Fibroblast of pulmonary artery (primary cell): ENCODE measurements at regions not wholly inside any gene's neighbourhood (a gene's known extent, or its start where the extent isn't known, plus 50 kb on each side); places are given as distances from the start of the nearest gene placed in this dataset.

Experiments
- DNase-seq: peaks from one replicate; pipeline ENCODE4 v3.0.0-alpha.2; 2010; ENCODE audit warnings: low read depth
- H3K4me3 ChIP-seq: replicated peaks from 2 replicates; pipeline ENCODE4 v1.5.1; 2011; ENCODE audit warnings: low read depth, mild to moderate bottlenecking, control low read depth, low read length, moderate library complexity
- TF ChIP-seq, protein P1 (sequence below): IDR thresholded peaks from 2 replicates; pipeline ENCODE4 v1.5.1; 2011; ENCODE audit warnings: mild to moderate bottlenecking, control low read depth, low read length, inconsistent platforms; ENCODE audit errors: missing control alignments

DNA sequence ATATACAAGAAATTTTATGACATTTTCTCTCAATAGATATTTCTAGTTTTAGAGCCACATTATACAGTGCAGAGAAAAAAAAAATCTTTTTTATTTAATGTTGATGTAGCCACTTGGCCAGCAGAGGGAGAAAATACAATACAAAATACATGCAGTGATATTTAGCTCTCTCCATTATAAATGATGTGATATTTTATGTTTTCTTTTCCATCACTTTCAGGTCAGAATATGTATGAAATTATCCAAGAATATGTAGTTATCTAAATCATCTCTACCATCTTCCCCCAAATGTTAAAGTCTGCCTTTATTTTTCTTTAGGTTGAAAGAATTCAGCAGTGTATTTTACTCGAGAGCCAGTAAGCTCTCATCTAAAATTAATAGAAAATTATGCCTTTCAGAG lies 533.6 kb upstream of the FSHR start:
- H3K4me3 ChIP-seq, result no peak overlapping the region
- DNase-seq, result peak; percentile 11
- TF ChIP-seq, protein P1, sequence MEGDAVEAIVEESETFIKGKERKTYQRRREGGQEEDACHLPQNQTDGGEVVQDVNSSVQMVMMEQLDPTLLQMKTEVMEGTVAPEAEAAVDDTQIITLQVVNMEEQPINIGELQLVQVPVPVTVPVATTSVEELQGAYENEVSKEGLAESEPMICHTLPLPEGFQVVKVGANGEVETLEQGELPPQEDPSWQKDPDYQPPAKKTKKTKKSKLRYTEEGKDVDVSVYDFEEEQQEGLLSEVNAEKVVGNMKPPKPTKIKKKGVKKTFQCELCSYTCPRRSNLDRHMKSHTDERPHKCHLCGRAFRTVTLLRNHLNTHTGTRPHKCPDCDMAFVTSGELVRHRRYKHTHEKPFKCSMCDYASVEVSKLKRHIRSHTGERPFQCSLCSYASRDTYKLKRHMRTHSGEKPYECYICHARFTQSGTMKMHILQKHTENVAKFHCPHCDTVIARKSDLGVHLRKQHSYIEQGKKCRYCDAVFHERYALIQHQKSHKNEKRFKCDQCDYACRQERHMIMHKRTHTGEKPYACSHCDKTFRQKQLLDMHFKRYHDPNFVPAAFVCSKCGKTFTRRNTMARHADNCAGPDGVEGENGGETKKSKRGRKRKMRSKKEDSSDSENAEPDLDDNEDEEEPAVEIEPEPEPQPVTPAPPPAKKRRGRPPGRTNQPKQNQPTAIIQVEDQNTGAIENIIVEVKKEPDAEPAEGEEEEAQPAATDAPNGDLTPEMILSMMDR, result peak; percentile 40

DNA sequence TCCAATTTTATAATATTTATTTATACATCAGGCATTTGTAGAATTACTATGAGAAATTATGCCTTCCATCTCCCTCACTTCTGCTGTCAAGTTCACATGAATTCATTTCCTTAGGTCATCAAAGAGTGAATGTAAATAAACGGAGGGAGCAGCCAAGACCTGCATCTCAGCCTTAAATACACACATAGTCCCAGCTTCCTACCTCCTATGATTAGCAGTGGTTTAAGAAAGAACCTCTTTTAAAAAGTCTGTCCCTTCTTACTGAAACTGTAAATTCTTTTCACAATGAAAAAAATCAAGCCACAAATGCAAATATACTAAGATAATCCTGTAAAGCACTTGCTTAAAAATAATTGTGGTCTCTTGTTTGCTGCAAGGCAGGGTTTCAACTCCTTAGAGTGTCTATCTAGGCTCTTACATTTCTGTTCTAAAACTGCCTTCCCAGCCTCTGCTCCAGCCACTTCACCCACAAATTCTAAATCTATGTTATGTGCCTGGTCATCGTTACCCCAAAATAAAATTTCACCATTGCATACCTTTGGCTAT lies 532.7 kb upstream of the FSHR start:
- no peak overlapping the region for H3K4me3 ChIP-seq
- DNase-seq, result no peak
- TF ChIP-seq, protein P1, result no peak

DNA sequence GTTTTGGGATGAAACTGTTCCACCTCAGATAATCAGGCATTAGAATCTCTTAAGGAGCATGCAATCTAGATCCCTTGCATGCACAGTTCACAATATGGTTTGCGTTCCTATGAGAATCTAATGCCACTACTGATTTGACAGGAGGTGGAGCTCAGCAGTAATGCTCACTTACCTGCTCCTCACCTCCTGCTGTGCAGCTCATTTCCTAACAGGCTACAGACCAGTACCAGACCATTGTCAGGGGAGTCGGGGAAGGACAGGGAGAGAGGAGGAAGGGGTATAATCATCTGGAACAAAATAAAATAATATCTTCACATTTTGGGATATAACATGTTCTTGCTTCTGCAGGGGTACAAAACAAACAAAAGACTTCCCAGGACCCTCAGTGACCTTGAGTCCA lies 532.0 kb upstream of the FSHR start:
- TF ChIP-seq, protein P1, result no peak
- H3K4me3 ChIP-seq, result no peak overlapping the region
- no peak for DNase-seq

DNA sequence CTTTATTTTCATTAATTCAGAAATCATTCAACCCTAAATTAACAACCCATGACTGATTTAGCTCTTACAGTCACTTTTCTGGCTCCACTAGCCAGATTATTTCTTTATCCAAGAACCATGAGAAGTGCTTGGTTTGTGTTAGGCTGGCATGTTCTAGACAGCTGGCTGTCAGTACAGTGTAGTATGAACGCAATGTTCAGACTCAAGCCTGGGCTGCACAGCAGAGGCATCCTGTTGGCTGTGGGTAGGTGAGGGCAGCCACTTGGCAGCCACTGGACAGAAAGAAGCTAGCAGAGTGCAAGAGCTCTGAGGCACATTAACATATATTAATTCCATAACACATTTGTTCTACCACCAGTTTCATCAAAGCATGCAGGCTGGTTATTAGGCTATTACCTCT lies 522.9 kb upstream of the FSHR start:
- DNase-seq, result no peak
- no peak overlapping the region for H3K4me3 ChIP-seq
- TF ChIP-seq, protein P1, result no peak

DNA sequence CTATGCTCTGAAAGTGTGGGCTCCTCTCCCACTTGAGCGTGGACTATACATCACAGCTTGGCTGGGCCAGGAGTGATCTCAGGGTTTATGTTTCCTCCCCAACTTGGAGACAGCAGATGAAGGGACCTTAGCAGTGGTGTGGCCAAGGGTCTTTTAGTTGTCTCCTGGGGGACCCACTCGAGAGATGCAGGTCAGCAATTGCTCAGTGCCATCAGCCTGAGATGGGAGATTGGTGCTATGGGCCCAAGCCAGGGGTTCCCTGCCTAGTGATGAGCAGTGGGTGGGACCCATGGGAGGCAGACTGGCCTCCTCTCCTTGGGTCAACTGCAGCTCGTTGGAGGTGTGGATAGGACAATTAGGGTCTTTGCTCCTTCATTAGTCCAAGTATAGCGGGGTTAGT lies 510.5 kb upstream of the FSHR start:
- TF ChIP-seq, protein P1, result no peak
- no peak overlapping the region for H3K4me3 ChIP-seq
- DNase-seq, result no peak

DNA sequence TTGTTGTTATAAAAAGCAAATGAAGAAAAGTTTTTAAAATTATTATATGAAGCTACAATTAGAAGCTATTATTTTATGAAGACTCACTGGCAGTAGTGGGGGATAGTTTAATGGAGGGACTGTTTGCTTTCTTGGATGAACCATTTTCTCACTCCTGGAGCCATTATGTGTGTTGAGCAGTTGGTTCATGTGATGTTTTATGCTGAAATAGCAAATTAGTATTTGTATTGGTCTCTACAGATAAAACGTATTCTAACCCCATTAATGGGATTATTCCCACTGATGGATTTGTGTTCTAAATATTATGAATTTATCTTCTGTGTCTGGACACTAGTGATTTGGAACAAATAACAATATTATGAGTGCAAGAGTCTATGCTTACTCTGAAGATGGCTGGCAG lies 507.5 kb upstream of the FSHR start:
- DNase-seq, result no peak
- no peak overlapping the region for H3K4me3 ChIP-seq
- TF ChIP-seq, protein P1, result no peak

DNA sequence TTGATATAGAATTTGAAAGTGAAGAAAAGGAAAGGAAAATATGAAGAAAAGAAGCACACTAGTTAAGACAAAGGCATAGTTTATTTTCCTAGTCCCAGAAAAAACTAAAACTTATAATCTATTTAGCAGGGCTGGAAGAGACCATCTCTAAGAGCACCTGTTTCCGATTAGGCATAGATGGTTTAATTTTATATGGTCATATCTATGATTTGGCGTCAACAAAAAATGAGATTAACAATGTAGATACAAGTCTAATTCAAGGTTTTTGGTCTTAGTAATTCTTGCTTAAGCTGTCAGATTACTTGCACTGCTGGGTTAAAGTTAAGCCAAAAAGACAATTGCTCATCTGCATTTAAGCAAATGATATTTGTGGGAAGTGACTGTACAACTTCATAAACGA lies 502.5 kb upstream of the FSHR start:
- TF ChIP-seq, protein P1, result no peak
- no peak for DNase-seq

More for the DNA sequence above, 502.5 kb upstream of the FSHR start:
- no peak overlapping the region for H3K4me3 ChIP-seq
